ENCODE measurements at regions not wholly inside any gene's neighbourhood (a gene's known extent, or its start where the extent isn't known, plus 50 kb on each side); places are given as distances from the start of the nearest gene placed in this dataset.

- TF ChIP-seq ZNF462 (CRISPR knock-in tag; IDR thresholded peaks at IDR 0.05) (no peak), STAT1 (IDR thresholded peaks at IDR 0.05; ENCODE audit: unreplicated experiment) (no peak), EZH2 (IDR thresholded peaks at IDR 0.05; ENCODE audit: low read depth, unreplicated experiment) (no peak), CTCF (conservative IDR thresholded peaks at IDR 0.05; ENCODE audit: low read depth in 2 of 2) (no peak), EZH2phosphoT487 (IDR thresholded peaks at IDR 0.05; ENCODE audit: unreplicated experiment) (no peak), CREB1 (CRISPR knock-in tag; IDR thresholded peaks at IDR 0.05; ENCODE audit: low read depth) (no peak), NANOG (IDR thresholded peaks at IDR 0.05; ENCODE audit: borderline replicate concordance) (no peak)
These were observed 673.2 kb downstream of the XPNPEP1 start (continued) for GRCh38 chr10:109250152-109250551.

- Histone ChIP-seq H3K4me1 (ENCODE audit: insufficient read depth) (no peaks in the 10 kb centered on the region), H3F3A (replicated peaks; ENCODE audit: low read depth) (no peaks in the 10 kb centered on the region), H3K4me3 (no peak overlapping the region), H3K27me3 (ENCODE audit: insufficient read depth) (no peaks in the 10 kb centered on the region), H3K9me2 (ENCODE audit: insufficient read depth) (peaks cover 12% of the 10 kb centered on the region; the same call in 1 of the 2 replicates), H3K27ac (ENCODE audit: low read depth) (no peak overlapping the region), H3K79me2 (replicated peaks; ENCODE audit: insufficient read depth) (no peaks in the 10 kb centered on the region), H3K36me3 (ENCODE audit: insufficient read depth) (no peaks in the 10 kb centered on the region), H4K20me1 (replicated peaks; ENCODE audit: insufficient read depth) (no peaks in the 10 kb centered on the region), H3K4me2 (no peak overlapping the region), H2AFZ (no peak overlapping the region)
- Mint-ChIP-seq H3K4me1 (no peaks in the 10 kb centered on the region), H3K27me3 (ENCODE audit: insufficient read depth, low read depth, poor library complexity) (no peaks in the 10 kb centered on the region), H3K36me3 (ENCODE audit: low read depth) (no peaks in the 10 kb centered on the region), H3K9me3 (peaks cover 6% of the 10 kb centered on the region; the same call in 2 of the 3 replicates), H3K4me3 (no peak overlapping the region), H3K27ac (no peak overlapping the region)
- no peak for DNase-seq (ENCODE audit: low spot score)
- TF ChIP-seq EZH2 (IDR thresholded peaks at IDR 0.05; ENCODE audit: low read depth, unreplicated experiment) (no peak), ZNF331 (CRISPR knock-in tag; IDR thresholded peaks at IDR 0.05; ENCODE audit: low read depth) (no peak)
- ATAC-seq = no peak
These were observed 675.5 kb downstream of the XPNPEP1 start for GRCh38 chr10:109247814-109248213.

Data from GM23338 (cell line).